HepG2 (cell line): ENCODE measurements at regions not wholly inside any gene's neighbourhood (a gene's known extent, or its start where the extent isn't known, plus 50 kb on each side); places are given as distances from the start of the nearest gene placed in this dataset.

Experiments used
- ATF4 ChIP-seq, 2 experiments: fragments of 450-650 bp in 1 of 2; sonication (generic) in 1 of 2; formaldehyde crosslinking; IDR thresholded peaks; 2 replicates each; pipeline versions ENCODE4 v1.5.0 to v1.8.0; 2020 to 2022; ENCODE audit warnings: mild to moderate bottlenecking in 1 of 2, missing genetic modification reagents in 1 of 2
- BORCS8-MEF2B ChIP-seq: sonication (generic); formaldehyde crosslinking; IDR thresholded peaks from 2 replicates; pipeline ENCODE4 v1.8.0; 2022; ENCODE audit warnings: mild to moderate bottlenecking, missing genetic modification reagents
- DR1 ChIP-seq: sonication (generic); formaldehyde crosslinking; IDR thresholded peaks from 2 replicates; pipeline ENCODE4 v1.8.0; 2021; ENCODE audit warnings: mild to moderate bottlenecking, missing genetic modification reagents, inconsistent platforms
- GFI1 ChIP-seq: sonication (generic); formaldehyde crosslinking; IDR thresholded peaks from 2 replicates; pipeline ENCODE4 v1.5.0; 2020; ENCODE audit warnings: missing genetic modification reagents, mild to moderate bottlenecking, borderline replicate concordance
- HDAC6 ChIP-seq: fragments of 200-600 bp; sonication (generic); IDR thresholded peaks from 2 replicates; pipeline ENCODE4 v1.7.0; 2017; ENCODE audit warnings: mild to moderate bottlenecking, antibody characterized with exemption, low read length, low read depth
- JDP2 ChIP-seq: sonication (generic); formaldehyde crosslinking; IDR thresholded peaks from 2 replicates; pipeline ENCODE4 v1.8.1; 2022; ENCODE audit warnings: missing genetic modification reagents, borderline replicate concordance
- NFIC ChIP-seq: IDR thresholded peaks from 2 replicates; pipeline ENCODE4 v1.6.1; 2012; ENCODE audit warnings: mild to moderate bottlenecking, low read length, inconsistent platforms
- ONECUT2 ChIP-seq: sonication (generic); formaldehyde crosslinking; IDR thresholded peaks from 2 replicates; pipeline ENCODE4 v1.4.0; 2020; ENCODE audit warnings: missing genetic modification reagents
- PHF20 ChIP-seq: sonication (generic); formaldehyde crosslinking; IDR thresholded peaks from 2 replicates; pipeline ENCODE4 v1.5.0; 2020; ENCODE audit warnings: mild to moderate bottlenecking, missing genetic modification reagents
- SAFB2 ChIP-seq: sonication (generic); formaldehyde crosslinking; IDR thresholded peaks from 2 replicates; pipeline ENCODE4 v1.5.1; 2020; ENCODE audit warnings: missing genetic modification reagents, low read depth, mild to moderate bottlenecking, borderline replicate concordance
- SMAD9 ChIP-seq: sonication (generic); formaldehyde crosslinking; IDR thresholded peaks from 2 replicates; pipeline ENCODE4 v1.5.1; 2020; ENCODE audit warnings: mild to moderate bottlenecking, missing genetic modification reagents
- TCF7L2 ChIP-seq: IDR thresholded peaks from 2 replicates; pipeline ENCODE4 v1.6.1; 2011; ENCODE audit warnings: mild to moderate bottlenecking, low read depth, low read length, moderate library complexity
- U2AF1 ChIP-seq: fragments of 200-400 bp; formaldehyde crosslinking; optimal IDR thresholded peaks from 2 replicates; pipeline ENCODE3; 2017; ENCODE audit warnings: mild to moderate bottlenecking, low read depth, low read length
- ZMYM4 ChIP-seq: sonication (generic); formaldehyde crosslinking; IDR thresholded peaks from 2 replicates; pipeline ENCODE4 v1.8.1; 2023; ENCODE audit warnings: mild to moderate bottlenecking, missing genetic modification reagents
- ZNF331 ChIP-seq: sonication (generic); formaldehyde crosslinking; IDR thresholded peaks from 2 replicates; pipeline ENCODE4 v1.4.0; 2020; ENCODE audit warnings: missing genetic modification reagents
- ZNF350 ChIP-seq: sonication (generic); formaldehyde crosslinking; IDR thresholded peaks from 2 replicates; pipeline ENCODE4 v1.4.0; 2020; ENCODE audit warnings: mild to moderate bottlenecking, low read depth, missing genetic modification reagents, borderline replicate concordance
- TF ChIP-seq, protein P1 (sequence below): sonication (generic); formaldehyde crosslinking; IDR thresholded peaks from 2 replicates; pipeline ENCODE4 v1.4.0; 2020; ENCODE audit warnings: low read depth, missing genetic modification reagents
- TF ChIP-seq, protein P2 (sequence below): sonication (generic); formaldehyde crosslinking; IDR thresholded peaks from 2 replicates; pipeline ENCODE4 v1.8.1; 2023; ENCODE audit warnings: mild to moderate bottlenecking, inconsistent platforms, moderate library complexity, missing genetic modification reagents, borderline replicate concordance
- TF ChIP-seq, protein P3 (sequence below): sonication (generic); formaldehyde crosslinking; IDR thresholded peaks from 2 replicates; pipeline ENCODE4 v1.5.1; 2020; ENCODE audit warnings: mild to moderate bottlenecking, missing genetic modification reagents
- TF ChIP-seq, protein P4 (sequence below): sonication (generic); formaldehyde crosslinking; IDR thresholded peaks from 2 replicates; pipeline ENCODE4 v1.4.0; 2020; ENCODE audit warnings: missing genetic modification reagents

DNA sequence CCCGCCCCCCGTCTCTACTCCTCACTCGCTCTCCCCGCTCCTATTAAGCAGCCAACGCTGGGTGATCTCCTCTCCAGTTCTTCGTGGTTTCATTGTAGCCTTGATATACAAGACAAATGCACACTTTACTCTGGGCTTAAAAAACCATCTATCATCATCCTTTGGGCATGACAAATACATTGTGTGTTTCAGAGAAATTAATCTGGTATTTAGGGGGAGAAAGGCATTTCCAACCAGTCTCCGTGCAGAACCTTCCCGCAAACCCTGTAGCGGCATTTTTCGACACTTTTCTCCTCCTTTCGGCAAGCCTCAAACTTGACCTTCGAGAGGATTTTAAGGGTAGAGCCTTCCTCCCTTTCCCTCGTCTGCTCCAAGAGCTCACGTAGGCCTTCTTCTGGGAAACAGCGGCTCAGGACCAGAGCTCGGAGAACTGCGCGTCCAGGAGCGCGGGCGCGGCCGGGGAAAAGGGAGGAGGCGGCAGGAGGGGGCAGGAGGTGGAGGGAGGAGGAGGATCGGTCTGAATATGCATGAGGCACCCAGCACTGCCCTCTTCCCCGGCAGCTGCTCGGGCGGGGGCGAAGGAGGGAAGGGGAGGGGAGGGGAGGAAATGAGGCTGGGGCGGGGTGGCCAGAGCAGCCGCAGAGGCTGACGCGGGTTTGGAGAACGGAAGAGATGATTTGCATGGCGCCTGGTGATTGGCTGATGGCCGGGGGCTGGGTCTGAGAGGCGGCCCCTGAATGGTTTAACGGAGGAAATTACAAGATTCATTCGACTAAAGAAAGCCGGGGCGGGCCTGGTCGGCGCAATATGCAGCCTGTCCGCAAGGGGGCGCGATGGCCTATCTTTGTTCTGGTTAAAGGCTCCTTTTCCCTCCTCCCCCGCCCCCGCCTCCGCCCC is 127.5 kb downstream of the TMEM161B start (continued):
- TF ChIP-seq ATF4 (CRISPR knock-in tag; IDR thresholded peaks at IDR 0.05) (0 out of 4 replicates have a peak, but pooled peaks of 1 of the 2 experiments have one; percentile 13), PHF20 (CRISPR knock-in tag) (no peak), DR1 (CRISPR knock-in tag) (no peak), TCF7L2 (no peak), HDAC6 (no peak), SAFB2 (CRISPR knock-in tag) (no peak), ZNF331 (CRISPR knock-in tag) (no peak), ZNF350 (CRISPR knock-in tag) (peak; percentile 59; the same call in 1 of the 2 replicates), U2AF1 (no peak), ZMYM4 (peak; percentile 69), GFI1 (CRISPR knock-in tag) (no peak), NFIC (no peak), BORCS8-MEF2B (CRISPR knock-in tag) (peak; percentile 62; the same call in 1 of the 2 replicates), SMAD9 (no peak), ONECUT2 (CRISPR knock-in tag) (no peak), JDP2 (CRISPR knock-in tag) (no peak)
- TF ChIP-seq, protein P1, sequence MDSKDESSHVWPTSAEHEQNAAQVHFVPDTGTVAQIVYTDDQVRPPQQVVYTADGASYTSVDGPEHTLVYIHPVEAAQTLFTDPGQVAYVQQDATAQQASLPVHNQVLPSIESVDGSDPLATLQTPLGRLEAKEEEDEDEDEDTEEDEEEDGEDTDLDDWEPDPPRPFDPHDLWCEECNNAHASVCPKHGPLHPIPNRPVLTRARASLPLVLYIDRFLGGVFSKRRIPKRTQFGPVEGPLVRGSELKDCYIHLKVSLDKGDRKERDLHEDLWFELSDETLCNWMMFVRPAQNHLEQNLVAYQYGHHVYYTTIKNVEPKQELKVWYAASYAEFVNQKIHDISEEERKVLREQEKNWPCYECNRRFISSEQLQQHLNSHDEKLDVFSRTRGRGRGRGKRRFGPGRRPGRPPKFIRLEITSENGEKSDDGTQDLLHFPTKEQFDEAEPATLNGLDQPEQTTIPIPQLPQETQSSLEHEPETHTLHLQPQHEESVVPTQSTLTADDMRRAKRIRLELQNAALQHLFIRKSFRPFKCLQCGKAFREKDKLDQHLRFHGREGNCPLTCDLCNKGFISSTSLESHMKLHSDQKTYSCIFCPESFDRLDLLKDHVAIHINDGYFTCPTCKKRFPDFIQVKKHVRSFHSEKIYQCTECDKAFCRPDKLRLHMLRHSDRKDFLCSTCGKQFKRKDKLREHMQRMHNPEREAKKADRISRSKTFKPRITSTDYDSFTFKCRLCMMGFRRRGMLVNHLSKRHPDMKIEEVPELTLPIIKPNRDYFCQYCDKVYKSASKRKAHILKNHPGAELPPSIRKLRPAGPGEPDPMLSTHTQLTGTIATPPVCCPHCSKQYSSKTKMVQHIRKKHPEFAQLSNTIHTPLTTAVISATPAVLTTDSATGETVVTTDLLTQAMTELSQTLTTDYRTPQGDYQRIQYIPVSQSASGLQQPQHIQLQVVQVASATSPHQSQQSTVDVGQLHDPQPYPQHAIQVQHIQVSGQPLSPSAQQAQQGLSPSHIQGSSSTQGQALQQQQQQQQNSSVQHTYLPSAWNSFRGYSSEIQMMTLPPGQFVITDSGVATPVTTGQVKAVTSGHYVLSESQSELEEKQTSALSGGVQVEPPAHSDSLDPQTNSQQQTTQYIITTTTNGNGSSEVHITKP (CRISPR knock-in tag) = no peak
- TF ChIP-seq, protein P2, sequence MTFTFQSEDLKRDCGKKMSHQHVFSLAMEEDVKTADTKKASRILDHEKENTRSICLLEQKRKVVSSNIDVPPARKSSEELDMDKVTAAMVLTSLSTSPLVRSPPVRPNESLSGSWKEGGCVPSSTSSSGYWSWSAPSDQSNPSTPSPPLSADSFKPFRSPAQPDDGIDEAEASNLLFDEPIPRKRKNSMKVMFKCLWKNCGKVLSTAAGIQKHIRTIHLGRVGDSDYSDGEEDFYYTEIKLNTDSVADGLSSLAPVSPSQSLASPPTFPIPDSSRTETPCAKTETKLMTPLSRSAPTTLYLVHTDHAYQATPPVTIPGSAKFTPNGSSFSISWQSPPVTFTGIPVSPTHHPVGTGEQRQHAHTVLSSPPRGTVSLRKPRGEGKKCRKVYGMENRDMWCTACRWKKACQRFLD = no peak
- TF ChIP-seq, protein P3, sequence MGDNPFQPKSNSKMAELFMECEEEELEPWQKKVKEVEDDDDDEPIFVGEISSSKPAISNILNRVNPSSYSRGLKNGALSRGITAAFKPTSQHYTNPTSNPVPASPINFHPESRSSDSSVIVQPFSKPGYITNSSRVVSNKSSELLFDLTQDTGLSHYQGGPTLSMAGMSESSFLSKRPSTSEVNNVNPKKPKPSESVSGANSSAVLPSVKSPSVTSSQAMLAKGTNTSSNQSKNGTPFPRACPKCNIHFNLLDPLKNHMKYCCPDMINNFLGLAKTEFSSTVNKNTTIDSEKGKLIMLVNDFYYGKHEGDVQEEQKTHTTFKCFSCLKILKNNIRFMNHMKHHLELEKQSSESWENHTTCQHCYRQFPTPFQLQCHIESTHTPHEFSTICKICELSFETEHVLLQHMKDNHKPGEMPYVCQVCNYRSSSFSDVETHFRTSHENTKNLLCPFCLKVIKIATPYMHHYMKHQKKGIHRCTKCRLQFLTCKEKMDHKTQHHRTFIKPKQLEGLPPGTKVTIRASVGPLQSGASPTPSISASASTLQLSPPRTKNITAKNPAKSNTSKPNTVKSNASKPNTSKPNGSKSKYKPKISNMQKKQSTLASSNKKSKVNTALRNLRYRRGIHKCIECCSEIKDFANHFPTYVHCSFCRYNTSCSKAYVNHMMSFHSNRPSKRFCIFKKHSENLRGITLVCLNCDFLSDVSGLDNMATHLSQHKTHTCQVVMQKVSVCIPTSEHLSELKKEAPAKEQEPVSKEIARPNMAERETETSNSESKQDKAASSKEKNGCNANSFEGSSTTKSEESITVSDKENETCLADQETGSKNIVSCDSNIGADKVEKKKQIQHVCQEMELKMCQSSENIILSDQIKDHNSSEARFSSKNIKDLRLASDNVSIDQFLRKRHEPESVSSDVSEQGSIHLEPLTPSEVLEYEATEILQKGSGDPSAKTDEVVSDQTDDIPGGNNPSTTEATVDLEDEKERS (CRISPR knock-in tag) = 0 out of 2 replicates have a peak, but pooled peaks have one; percentile 41
- TF ChIP-seq, protein P4, sequence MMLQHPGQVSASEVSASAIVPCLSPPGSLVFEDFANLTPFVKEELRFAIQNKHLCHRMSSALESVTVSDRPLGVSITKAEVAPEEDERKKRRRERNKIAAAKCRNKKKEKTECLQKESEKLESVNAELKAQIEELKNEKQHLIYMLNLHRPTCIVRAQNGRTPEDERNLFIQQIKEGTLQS (CRISPR knock-in tag) = no peak
